Hematopoietic multipotent progenitor cell treated with erythropoietin and hydrocortisone succinate and interleukin-3 and kit ligand, for 4 days (in vitro differentiated cells): ENCODE measurements at regions not wholly inside any gene's neighbourhood (a gene's known extent, or its start where the extent isn't known, plus 50 kb on each side); places are given as distances from the start of the nearest gene placed in this dataset.

Source experiments
- DNase-seq: peaks from one replicate; pipeline ENCODE4 v3.0.0-alpha.2; 2015

GRCh38 chr9:22288661-22289060 lies 158.0 kb upstream of the DMRTA1 start:
- DNase-seq: no peak

GRCh38 chr9:22307013-22307711 lies 139.5 kb upstream of the DMRTA1 start:
- DNase-seq: peak; percentile 71

GRCh38 chr9:22308177-22308576 lies 138.4 kb upstream of the DMRTA1 start:
- no peak for DNase-seq

- DNase-seq: no peak
Observed at GRCh38 chr9:22316645-22317044, 130.0 kb upstream of the DMRTA1 start.

GRCh38 chr9:22331533-22331932 lies 115.1 kb upstream of the DMRTA1 start:
- DNase-seq: no peak

- no peak for DNase-seq
Observed at GRCh38 chr9:22332202-22332601, 114.4 kb upstream of the DMRTA1 start.

GRCh38 chr9:22337261-22337660 lies 109.4 kb upstream of the DMRTA1 start:
- no peak for DNase-seq

- DNase-seq: no peak
Observed at GRCh38 chr9:22342491-22343217, 104.0 kb upstream of the DMRTA1 start.

- no peak for DNase-seq
Observed at GRCh38 chr9:22343218-22343611, 103.4 kb upstream of the DMRTA1 start.

- DNase-seq: no peak
Observed at GRCh38 chr9:22354699-22355384, 91.8 kb upstream of the DMRTA1 start.

- DNase-seq: no peak
Observed at GRCh38 chr9:22356985-22357384, 89.6 kb upstream of the DMRTA1 start.

GRCh38 chr9:22363421-22363887 lies 83.2 kb upstream of the DMRTA1 start:
- DNase-seq: no peak

GRCh38 chr9:22373636-22374035 lies 73.0 kb upstream of the DMRTA1 start:
- DNase-seq: no peak

- no peak for DNase-seq
Observed at GRCh38 chr9:22374051-22374450, 72.6 kb upstream of the DMRTA1 start.

- DNase-seq: no peak
Observed at GRCh38 chr9:22379272-22379671, 67.4 kb upstream of the DMRTA1 start.

- no peak for DNase-seq
Observed at GRCh38 chr9:22381170-22381569, 65.5 kb upstream of the DMRTA1 start.

GRCh38 chr9:22382331-22382730 lies 64.3 kb upstream of the DMRTA1 start:
- DNase-seq: no peak

GRCh38 chr9:22383718-22384117 lies 62.9 kb upstream of the DMRTA1 start:
- no peak for DNase-seq

- no peak for DNase-seq
Observed at GRCh38 chr9:22389271-22389670, 57.4 kb upstream of the DMRTA1 start.

- no peak for DNase-seq
Observed at GRCh38 chr9:22392523-22392922, 54.1 kb upstream of the DMRTA1 start.

- DNase-seq: no peak
Observed at GRCh38 chr9:22395687-22396141, 50.9 kb upstream of the DMRTA1 start.
